HCT116 (cell line): ENCODE measurements at regions not wholly inside any gene's neighbourhood (a gene's known extent, or its start where the extent isn't known, plus 50 kb on each side); places are given as distances from the start of the nearest gene placed in this dataset.

ENCODE experiments used
- CTCF ChIP-seq, 3 experiments: fragments of 200-600 bp in 1 of 3; sonication (generic) in 1 of 3; IDR thresholded peaks in 2 of 3; conservative IDR thresholded peaks in 1 of 3; 2 replicates each; pipeline ENCODE4 v1.5.1; 2012 to 2017; ENCODE audit warnings: low read depth in 2 of 3, low read length in 2 of 3, antibody characterized with exemption in 1 of 3, borderline replicate concordance in 1 of 3, control low read depth in 1 of 3, mild to moderate bottlenecking in 1 of 3, mixed read lengths in 1 of 3, mixed run types in 1 of 3, moderate library complexity in 1 of 3; ENCODE audit not compliant: insufficient read depth in 1 of 3
- MAX ChIP-seq: IDR thresholded peaks from 2 replicates; pipeline ENCODE4 v1.6.1; 2012
- POLR2AphosphoS5 ChIP-seq: IDR thresholded peaks from 2 replicates; pipeline ENCODE4 v1.6.1; 2011; ENCODE audit warnings: mild to moderate bottlenecking, low read depth, low read length, moderate library complexity
- REST ChIP-seq: IDR thresholded peaks from 2 replicates; pipeline ENCODE4 v1.6.1; 2012; ENCODE audit warnings: low read depth
- YY1 ChIP-seq: IDR thresholded peaks from 2 replicates; pipeline ENCODE4 v1.6.1; 2011; ENCODE audit warnings: low read length, low read depth, moderate library complexity, mild to moderate bottlenecking; ENCODE audit not compliant: insufficient replicate concordance; ENCODE audit errors: extremely low read depth

GRCh38 chr3:177893331-177893730, 642.9 kb upstream of the KCNMB2 start:
- TF ChIP-seq CTCF (IDR thresholded peaks at IDR 0.05 in 2 of 3, conservative IDR thresholded peaks at IDR 0.05 in 1 of 3; ENCODE audit: borderline replicate concordance in 1 of 3, insufficient read depth in 1 of 3, low read depth in 2 of 3, low read length in 2 of 3) = peak in 2 of 3 experiments; percentile 20 to 39; a peak in 2 of 6 replicates
- TF ChIP-seq REST = no peak
- no peak for TF ChIP-seq MAX
- no peak for TF ChIP-seq POLR2AphosphoS5
- TF ChIP-seq YY1 = no peak
